Peyer's patch (tissue), 4 donors: ENCODE measurements at regions not wholly inside any gene's neighbourhood (a gene's known extent, or its start where the extent isn't known, plus 50 kb on each side); places are given as distances from the start of the nearest gene placed in this dataset.

Experiments used
- POLR2A ChIP-seq, 2 donors: fragments of 450-650 bp; IDR thresholded peaks; one replicate each; pipeline ENCODE4 v1.5.1; 2017; ENCODE audit warnings: antibody characterized with exemption in 2 of 2, mild to moderate bottlenecking in 2 of 2, moderate library complexity in 2 of 2
- TF ChIP-seq, protein P1 (sequence below), 6 experiments: fragments of 450-650 bp in 4 of 6; fragments of 200-600 bp in 2 of 6; sonication (generic) in 1 of 6; IDR thresholded peaks; one replicate each; pipeline ENCODE4 v1.5.1; 2017 to 2019; ENCODE audit warnings: antibody characterized with exemption in 6 of 6, mild to moderate bottlenecking in 3 of 6, moderate library complexity in 1 of 6

DNA sequence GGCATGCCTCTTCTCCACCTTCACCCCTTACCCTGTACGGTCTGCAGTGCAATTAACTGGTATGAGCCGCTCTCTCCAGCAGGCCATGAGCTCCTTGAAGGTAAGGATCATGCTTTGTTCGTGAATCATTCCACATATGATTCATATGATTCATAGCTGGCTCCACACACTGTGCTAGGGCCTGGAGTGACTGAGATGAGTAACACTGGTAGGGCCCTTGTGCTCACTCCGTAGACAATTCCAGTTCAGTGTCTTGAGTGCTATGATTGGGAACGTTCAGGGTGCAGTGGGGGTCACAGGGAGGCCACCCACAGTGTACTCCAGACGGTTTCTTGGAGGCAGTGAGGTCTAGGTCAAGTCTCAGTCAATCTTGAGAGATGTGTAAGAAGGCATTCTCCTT, 239.8 kb downstream of the LMX1A start:
- TF ChIP-seq, protein P1, sequence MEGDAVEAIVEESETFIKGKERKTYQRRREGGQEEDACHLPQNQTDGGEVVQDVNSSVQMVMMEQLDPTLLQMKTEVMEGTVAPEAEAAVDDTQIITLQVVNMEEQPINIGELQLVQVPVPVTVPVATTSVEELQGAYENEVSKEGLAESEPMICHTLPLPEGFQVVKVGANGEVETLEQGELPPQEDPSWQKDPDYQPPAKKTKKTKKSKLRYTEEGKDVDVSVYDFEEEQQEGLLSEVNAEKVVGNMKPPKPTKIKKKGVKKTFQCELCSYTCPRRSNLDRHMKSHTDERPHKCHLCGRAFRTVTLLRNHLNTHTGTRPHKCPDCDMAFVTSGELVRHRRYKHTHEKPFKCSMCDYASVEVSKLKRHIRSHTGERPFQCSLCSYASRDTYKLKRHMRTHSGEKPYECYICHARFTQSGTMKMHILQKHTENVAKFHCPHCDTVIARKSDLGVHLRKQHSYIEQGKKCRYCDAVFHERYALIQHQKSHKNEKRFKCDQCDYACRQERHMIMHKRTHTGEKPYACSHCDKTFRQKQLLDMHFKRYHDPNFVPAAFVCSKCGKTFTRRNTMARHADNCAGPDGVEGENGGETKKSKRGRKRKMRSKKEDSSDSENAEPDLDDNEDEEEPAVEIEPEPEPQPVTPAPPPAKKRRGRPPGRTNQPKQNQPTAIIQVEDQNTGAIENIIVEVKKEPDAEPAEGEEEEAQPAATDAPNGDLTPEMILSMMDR (IDR thresholded peaks at IDR 0.05), result no peak
- TF ChIP-seq POLR2A (IDR thresholded peaks at IDR 0.05), result no peak
